HAP-1 (cell line): ENCODE measurements at regions not wholly inside any gene's neighbourhood (a gene's known extent, or its start where the extent isn't known, plus 50 kb on each side); places are given as distances from the start of the nearest gene placed in this dataset.
"Not testable (repeated sequence)": the region's sequence is repeated elsewhere in the genome, so short reads cannot be mapped to it uniquely, and the experiment has no call there.

Experiments
- DNase-seq, 2 experiments: peaks; one replicate each; pipeline ENCODE4 v3.0.0-alpha.2; 2016 to 2020; ENCODE audit warnings: low spot score in 2 of 2
- H3K27me3 ChIP-seq: fragments of 250-450 bp; sonication (Bioruptor Pico); 2 replicates; pipeline ENCODE4 v1.5.1; 2020; ENCODE audit warnings: low read depth, mild to moderate bottlenecking, moderate library complexity
- H3K36me3 ChIP-seq: fragments of 250-450 bp; sonication (Bioruptor Pico); replicated peaks from 2 replicates; pipeline ENCODE4 v1.5.1; 2020; ENCODE audit warnings: mild to moderate bottlenecking
- H3K4me1 ChIP-seq: fragments of 250-450 bp; sonication (Bioruptor Pico); 2 replicates; pipeline ENCODE4 v1.5.1; 2020; ENCODE audit warnings: mild to moderate bottlenecking
- H3K4me3 ChIP-seq: fragments of 250-450 bp; sonication (Bioruptor Pico); 2 replicates; pipeline ENCODE4 v1.5.1; 2020; ENCODE audit warnings: mild to moderate bottlenecking, moderate library complexity
- H3K9me3 ChIP-seq: fragments of 250-450 bp; sonication (Bioruptor Pico); 2 replicates; pipeline ENCODE4 v1.5.1; 2020; ENCODE audit warnings: mild to moderate bottlenecking, moderate library complexity
- in situ Hi-C: fragments of 300-500 bp; cut with MboI; formaldehyde crosslinking; loops from 3 replicates; pipeline ENCODE4 v1.14.3; 2020; ENCODE audit warnings: low sequenced_read_pairs, inconsistent platforms, mixed read lengths

- H3K9me3 ChIP-seq, H3K4me1 ChIP-seq, H3K36me3 ChIP-seq, H3K27me3 ChIP-seq, DNase-seq, H3K4me3 ChIP-seq, in situ Hi-C loops: not testable (repeated sequence)
Measured at GRCh38 chr1:196366-196765, 255.1 kb downstream of the OR4F29 start.

- H3K27me3 ChIP-seq, H3K4me3 ChIP-seq, H3K36me3 ChIP-seq, H3K9me3 ChIP-seq, H3K4me1 ChIP-seq, in situ Hi-C loops: not testable (repeated sequence)
- DNase-seq: peak in 1 of 2 experiments; percentile 17
Measured at GRCh38 chr1:191296-192049, 260.0 kb downstream of the OR4F29 start.

- DNase-seq, H3K4me3 ChIP-seq, H3K27me3 ChIP-seq, H3K4me1 ChIP-seq, in situ Hi-C loops, H3K9me3 ChIP-seq, H3K36me3 ChIP-seq: not testable (repeated sequence)
Measured at GRCh38 chr1:190678-191077, 260.8 kb downstream of the OR4F29 start.

GRCh38 chr1:189915-190314 lies 261.6 kb downstream of the OR4F29 start:
- H3K4me3 ChIP-seq, H3K9me3 ChIP-seq, H3K36me3 ChIP-seq, DNase-seq, H3K4me1 ChIP-seq, in situ Hi-C loops, H3K27me3 ChIP-seq: not testable (repeated sequence)

DNA sequence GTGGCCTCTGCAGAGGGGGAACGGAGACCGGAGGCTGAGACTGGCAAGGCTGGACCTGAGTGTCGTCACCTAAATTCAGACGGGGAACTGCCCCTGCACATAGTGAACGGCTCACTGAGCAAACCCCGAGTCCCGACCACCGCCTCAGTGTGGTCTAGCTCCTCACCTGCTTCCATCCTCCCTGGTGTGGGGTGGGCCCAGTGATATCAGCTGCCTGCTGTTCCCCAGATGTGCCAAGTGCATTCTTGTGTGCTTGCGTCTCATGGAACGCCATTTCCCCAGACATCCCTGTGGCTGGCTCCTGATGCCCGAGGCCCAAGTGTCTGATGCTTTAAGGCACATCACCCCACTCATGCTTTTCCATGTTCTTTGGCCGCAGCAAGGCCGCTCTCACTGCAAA lies 262.2 kb downstream of the OR4F29 start:
- H3K4me1 ChIP-seq, H3K9me3 ChIP-seq, H3K27me3 ChIP-seq, H3K4me3 ChIP-seq, DNase-seq, in situ Hi-C loops, H3K36me3 ChIP-seq: not testable (repeated sequence)

GRCh38 chr1:187298-187697 lies 264.2 kb downstream of the OR4F29 start:
- in situ Hi-C loops, H3K4me3 ChIP-seq, DNase-seq, H3K36me3 ChIP-seq, H3K4me1 ChIP-seq, H3K9me3 ChIP-seq, H3K27me3 ChIP-seq: not testable (repeated sequence)

GRCh38 chr1:186691-187131 lies 264.8 kb downstream of the OR4F29 start:
- H3K36me3 ChIP-seq, H3K27me3 ChIP-seq, H3K9me3 ChIP-seq, H3K4me1 ChIP-seq, H3K4me3 ChIP-seq, DNase-seq, in situ Hi-C loops: not testable (repeated sequence)

- H3K4me3 ChIP-seq, H3K36me3 ChIP-seq, H3K4me1 ChIP-seq, DNase-seq, H3K27me3 ChIP-seq, in situ Hi-C loops, H3K9me3 ChIP-seq: not testable (repeated sequence)
Measured at GRCh38 chr1:186223-186622, 265.3 kb downstream of the OR4F29 start.

- H3K4me3 ChIP-seq, in situ Hi-C loops, H3K4me1 ChIP-seq, H3K36me3 ChIP-seq, DNase-seq, H3K9me3 ChIP-seq, H3K27me3 ChIP-seq: not testable (repeated sequence)
Measured at GRCh38 chr1:185526-185925, 266.0 kb downstream of the OR4F29 start.

DNA sequence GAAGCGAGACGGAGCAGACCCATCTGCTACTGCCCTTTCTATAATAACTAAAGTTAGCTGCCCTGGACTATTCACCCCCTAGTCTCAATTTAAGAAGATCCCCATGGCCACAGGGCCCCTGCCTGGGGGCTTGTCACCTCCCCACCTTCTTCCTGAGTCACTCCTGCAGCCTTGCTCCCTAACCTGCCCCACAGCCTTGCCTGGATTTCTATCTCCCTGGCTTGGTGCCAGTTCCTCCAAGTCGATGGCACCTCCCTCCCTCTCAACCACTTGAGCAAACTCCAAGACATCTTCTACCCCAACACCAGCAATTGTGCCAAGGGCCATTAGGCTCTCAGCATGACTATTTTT lies 267.2 kb downstream of the OR4F29 start:
- in situ Hi-C loops, H3K9me3 ChIP-seq, H3K36me3 ChIP-seq, H3K27me3 ChIP-seq, H3K4me3 ChIP-seq, DNase-seq, H3K4me1 ChIP-seq: not testable (repeated sequence)

- in situ Hi-C loops, H3K4me3 ChIP-seq, H3K27me3 ChIP-seq, H3K4me1 ChIP-seq, H3K36me3 ChIP-seq, H3K9me3 ChIP-seq: not testable (repeated sequence)
- peak in 1 of 2 experiments; percentile 32 for DNase-seq
Measured at GRCh38 chr1:183620-184335, 267.7 kb downstream of the OR4F29 start.

- in situ Hi-C loops, H3K4me1 ChIP-seq, H3K27me3 ChIP-seq, H3K4me3 ChIP-seq, H3K9me3 ChIP-seq, H3K36me3 ChIP-seq: not testable (repeated sequence)
- DNase-seq: peak in 1 of 2 experiments; percentile 11
Measured at GRCh38 chr1:183081-183480, 268.4 kb downstream of the OR4F29 start.

DNA sequence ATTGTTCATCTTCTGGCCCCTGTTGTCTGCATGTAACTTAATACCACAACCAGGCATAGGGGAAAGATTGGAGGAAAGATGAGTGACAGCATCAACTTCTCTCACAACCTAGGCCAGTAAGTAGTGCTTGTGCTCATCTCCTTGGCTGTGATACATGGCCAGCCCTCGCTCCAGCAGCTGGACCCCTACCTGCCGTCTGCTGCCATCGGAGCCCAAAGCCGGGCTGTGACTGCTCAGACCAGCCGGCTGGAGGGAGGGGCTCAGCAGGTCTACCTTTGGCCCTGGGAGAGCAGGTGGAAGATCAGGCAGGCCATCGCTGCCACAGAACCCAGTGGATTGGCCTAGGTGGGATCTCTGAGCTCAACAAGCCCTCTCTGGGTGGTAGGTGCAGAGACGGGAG lies 268.8 kb downstream of the OR4F29 start:
- H3K36me3 ChIP-seq, in situ Hi-C loops, H3K27me3 ChIP-seq, H3K4me1 ChIP-seq, H3K9me3 ChIP-seq, DNase-seq, H3K4me3 ChIP-seq: not testable (repeated sequence)

DNA sequence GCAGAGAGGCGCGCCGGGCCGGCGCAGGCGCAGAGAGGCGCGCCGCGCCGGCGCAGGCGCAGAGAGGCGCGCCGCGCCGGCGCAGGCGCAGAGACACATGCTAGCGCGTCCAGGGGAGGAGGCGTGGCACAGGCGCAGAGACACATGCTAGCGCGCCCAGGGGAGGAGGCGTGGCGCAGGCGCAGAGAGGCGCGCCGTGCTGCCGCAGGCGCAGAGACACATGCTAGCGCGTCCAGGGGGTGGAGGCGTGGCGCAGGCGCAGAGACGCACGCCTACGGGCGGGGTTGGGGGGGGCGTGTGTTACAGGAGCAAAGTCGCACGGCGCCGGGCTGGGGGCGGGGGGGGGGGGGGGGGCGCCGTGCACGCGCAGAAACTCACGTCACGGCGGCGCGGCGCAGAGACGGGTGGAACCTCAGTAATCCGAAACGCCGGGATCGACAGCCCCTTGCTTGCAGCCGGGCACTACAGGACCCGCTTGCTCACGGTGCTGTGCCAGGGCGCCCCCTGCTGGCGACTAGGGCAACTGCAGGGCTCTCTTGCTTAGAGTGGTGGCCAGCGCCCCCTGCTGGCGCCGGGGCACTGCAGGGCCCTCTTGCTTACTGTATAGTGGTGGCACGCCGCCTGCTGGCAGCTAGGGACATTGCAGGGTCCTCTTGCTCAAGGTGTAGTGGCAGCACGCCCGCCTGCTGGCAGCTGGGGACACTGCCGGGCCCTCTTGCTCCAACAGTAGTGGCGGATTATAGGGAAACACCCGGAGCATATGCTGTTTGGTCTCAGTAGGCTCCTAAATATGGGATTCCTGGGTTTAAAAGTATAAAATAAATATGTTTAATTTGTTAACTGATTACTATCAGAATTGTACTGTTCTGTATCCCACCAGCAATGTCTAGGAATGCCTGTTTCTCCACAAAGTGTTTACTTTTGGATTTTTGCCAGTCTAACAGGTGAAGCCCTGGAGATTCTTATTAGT lies 269.9 kb downstream of the OR4F29 start:
- peak; percentile 26 to 65 for DNase-seq
- H3K4me1 ChIP-seq, in situ Hi-C loops, H3K36me3 ChIP-seq, H3K4me3 ChIP-seq, H3K9me3 ChIP-seq, H3K27me3 ChIP-seq: not testable (repeated sequence)
